ENCODE measurements at regions not wholly inside any gene's neighbourhood (a gene's known extent, or its start where the extent isn't known, plus 50 kb on each side); places are given as distances from the start of the nearest gene placed in this dataset.

GRCh38 chr15:35885870-35886269, 339.9 kb upstream of the DPH6 start:
- TF ChIP-seq CTCF (conservative IDR thresholded peaks at IDR 0.05; ENCODE audit: low read depth, low read length) (no peak), MAZ (IDR thresholded peaks at IDR 0.05; ENCODE audit: borderline replicate concordance, low read depth, low read length) (no peak), NFE2L2 (IDR thresholded peaks at IDR 0.05; ENCODE audit: low read depth, low read length) (no peak), USF2 (IDR thresholded peaks at IDR 0.05; ENCODE audit: low read depth, low read length) (no peak), POLR2A (IDR thresholded peaks at IDR 0.05; ENCODE audit: low read depth, low read length) (no peak), RAD21 (IDR thresholded peaks at IDR 0.05; ENCODE audit: low read length) (no peak), MAFK (IDR thresholded peaks at IDR 0.05; ENCODE audit: low read depth, low read length) (no peak), RCOR1 (IDR thresholded peaks at IDR 0.05; ENCODE audit: insufficient replicate concordance, low read length) (no peak), CEBPB (IDR thresholded peaks at IDR 0.05; ENCODE audit: low read depth, low read length) (no peak), ELK1 (IDR thresholded peaks at IDR 0.05; ENCODE audit: borderline replicate concordance, low read depth, low read length) (no peak), SMC3 (IDR thresholded peaks at IDR 0.05; ENCODE audit: low read depth, low read length) (no peak), CHD1 (IDR thresholded peaks at IDR 0.05; ENCODE audit: low read depth, low read length) (no peak)

Data from IMR-90 (cell line).